Osteoblast (primary cell): ENCODE measurements at regions not wholly inside any gene's neighbourhood (a gene's known extent, or its start where the extent isn't known, plus 50 kb on each side); places are given as distances from the start of the nearest gene placed in this dataset.

Experiments
- DNase-seq: peaks from one replicate; pipeline ENCODE4 v3.0.0; 2011; ENCODE audit warnings: low spot score, mixed read lengths; ENCODE audit not compliant: insufficient read length; ENCODE audit errors: missing footprints
- H2AFZ ChIP-seq: 2 replicates; pipeline ENCODE4 v1.6.0; 2011; ENCODE audit warnings: mild to moderate bottlenecking, low read length
- H3K27ac ChIP-seq: 2 replicates; pipeline ENCODE4 v1.5.1; 2011; ENCODE audit warnings: mild to moderate bottlenecking, low read depth, low read length, moderate library complexity
- H3K27me3 ChIP-seq: 2 replicates; pipeline ENCODE4 v1.6.0; 2012; ENCODE audit warnings: mild to moderate bottlenecking, control low read depth, inconsistent platforms, low read length, moderate library complexity; ENCODE audit not compliant: insufficient read depth
- H3K36me3 ChIP-seq: 2 replicates; pipeline ENCODE4 v1.5.1; 2011; ENCODE audit warnings: mild to moderate bottlenecking, low read length, control low read depth, moderate library complexity; ENCODE audit not compliant: insufficient read depth
- H3K4me1 ChIP-seq: 2 replicates; pipeline ENCODE4 v1.5.1; 2011; ENCODE audit warnings: mild to moderate bottlenecking, low read length, control low read depth, moderate library complexity; ENCODE audit not compliant: insufficient read depth
- H3K4me2 ChIP-seq: 2 replicates; pipeline ENCODE4 v1.6.0; 2011; ENCODE audit warnings: mild to moderate bottlenecking, low read length; ENCODE audit not compliant: insufficient read depth
- H3K4me3 ChIP-seq: fragments of 200-600 bp; sonication (generic); 3 replicates; pipeline ENCODE4 v1.5.1; 2012; ENCODE audit warnings: mild to moderate bottlenecking, low read length, inconsistent platforms; ENCODE audit not compliant: insufficient read depth
- H3K79me2 ChIP-seq: 2 replicates; pipeline ENCODE4 v1.6.0; 2012; ENCODE audit warnings: mild to moderate bottlenecking, low read length, control low read depth, inconsistent platforms; ENCODE audit not compliant: insufficient read depth
- H3K9me3 ChIP-seq: 2 replicates; pipeline ENCODE4 v1.5.1; 2011; ENCODE audit warnings: low read depth, low read length, control low read depth
- H4K20me1 ChIP-seq: 2 replicates; pipeline ENCODE4 v1.6.0; 2012; ENCODE audit warnings: mild to moderate bottlenecking, low read length, control low read depth; ENCODE audit not compliant: insufficient read depth
- CTCF ChIP-seq: IDR thresholded peaks from 2 replicates; pipeline ENCODE4 v1.5.1; 2011; ENCODE audit warnings: mild to moderate bottlenecking, low read depth, low read length, moderate library complexity; ENCODE audit errors: extremely low read depth

GRCh38 chr12:87066326-87066725 lies 810.1 kb upstream of the MGAT4C start:
- no peak for TF ChIP-seq CTCF
- Histone ChIP-seq H2AFZ (no peak overlapping the region), H3K4me3 (no peak overlapping the region), H3K36me3 (no peaks in the 10 kb centered on the region), H3K27me3 (no peaks in the 10 kb centered on the region), H3K79me2 (no peaks in the 10 kb centered on the region), H3K4me2 (no peak overlapping the region), H3K27ac (no peak overlapping the region), H3K9me3 (no peaks in the 10 kb centered on the region), H3K4me1 (no peaks in the 10 kb centered on the region), H4K20me1 (no peaks in the 10 kb centered on the region)
- no peak for DNase-seq

DNA sequence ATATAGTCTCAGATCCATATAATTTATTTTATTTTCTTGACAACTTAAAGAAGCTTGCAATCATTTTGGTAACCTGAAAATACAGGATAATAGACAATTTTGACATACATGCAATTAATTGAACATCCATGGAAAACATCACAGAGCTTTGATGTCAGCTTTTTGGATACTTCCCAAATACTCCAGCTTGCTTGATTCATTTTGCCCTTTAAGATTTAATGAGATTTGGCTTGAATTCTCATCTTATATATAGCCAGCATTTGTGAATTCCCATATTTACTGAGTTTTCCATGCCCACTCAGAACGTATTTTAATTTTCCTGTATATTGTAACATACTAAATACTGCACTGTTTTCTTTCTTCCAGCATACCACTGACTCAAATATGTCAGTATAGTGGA lies 803.0 kb upstream of the MGAT4C start:
- H3K4me3 ChIP-seq, result no peak overlapping the region
- H3K9me3 ChIP-seq, result no peaks in the 10 kb centered on the region
- H3K4me2 ChIP-seq, result no peak overlapping the region
- DNase-seq, result no peak
- no peak overlapping the region for H2AFZ ChIP-seq
- no peaks in the 10 kb centered on the region for H3K27me3 ChIP-seq
- no peaks in the 10 kb centered on the region for H3K4me1 ChIP-seq
- TF ChIP-seq CTCF, result no peak
- H3K79me2 ChIP-seq, result no peaks in the 10 kb centered on the region
- no peaks in the 10 kb centered on the region for H4K20me1 ChIP-seq
- H3K27ac ChIP-seq, result no peak overlapping the region
- H3K36me3 ChIP-seq, result no peaks in the 10 kb centered on the region

- Histone ChIP-seq H3K4me2 (no peak overlapping the region), H3K79me2 (no peaks in the 10 kb centered on the region), H3K27ac (no peak overlapping the region), H3K27me3 (no peaks in the 10 kb centered on the region), H3K4me1 (no peaks in the 10 kb centered on the region), H2AFZ (no peak overlapping the region), H3K9me3 (no peaks in the 10 kb centered on the region), H3K36me3 (no peaks in the 10 kb centered on the region), H4K20me1 (no peaks in the 10 kb centered on the region), H3K4me3 (no peak overlapping the region)
- no peak for DNase-seq
- no peak for TF ChIP-seq CTCF
Observed at GRCh38 chr12:87054226-87054625, 798.0 kb upstream of the MGAT4C start.

DNA sequence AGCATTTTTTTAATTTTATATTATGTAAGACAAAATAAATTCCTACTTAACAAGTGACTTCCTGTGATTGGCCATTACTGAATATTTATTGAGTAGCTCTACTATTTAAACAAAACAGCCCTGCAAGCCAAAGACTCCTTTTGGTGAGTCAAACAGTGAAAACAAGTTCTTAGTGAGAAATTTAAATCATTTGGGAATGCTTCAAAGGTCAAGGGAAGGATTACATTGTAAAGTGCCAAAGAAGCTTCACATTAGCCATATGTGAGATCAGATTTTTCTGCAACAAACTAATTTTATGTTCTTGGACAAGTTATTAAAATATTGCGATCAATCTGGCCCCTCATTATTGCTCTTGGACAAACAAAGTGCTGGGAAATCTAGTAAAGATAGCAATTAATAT lies 795.4 kb upstream of the MGAT4C start:
- no peaks in the 10 kb centered on the region for H4K20me1 ChIP-seq
- H2AFZ ChIP-seq, result no peak overlapping the region
- H3K4me2 ChIP-seq, result no peak overlapping the region
- no peak overlapping the region for H3K4me3 ChIP-seq
- DNase-seq, result no peak
- H3K27ac ChIP-seq, result no peak overlapping the region
- no peak for TF ChIP-seq CTCF
- no peaks in the 10 kb centered on the region for H3K36me3 ChIP-seq
- H3K79me2 ChIP-seq, result no peaks in the 10 kb centered on the region
- no peaks in the 10 kb centered on the region for H3K9me3 ChIP-seq
- no peaks in the 10 kb centered on the region for H3K4me1 ChIP-seq
- no peaks in the 10 kb centered on the region for H3K27me3 ChIP-seq
